ENCODE measurements at regions not wholly inside any gene's neighbourhood (a gene's known extent, or its start where the extent isn't known, plus 50 kb on each side); places are given as distances from the start of the nearest gene placed in this dataset.

DNA sequence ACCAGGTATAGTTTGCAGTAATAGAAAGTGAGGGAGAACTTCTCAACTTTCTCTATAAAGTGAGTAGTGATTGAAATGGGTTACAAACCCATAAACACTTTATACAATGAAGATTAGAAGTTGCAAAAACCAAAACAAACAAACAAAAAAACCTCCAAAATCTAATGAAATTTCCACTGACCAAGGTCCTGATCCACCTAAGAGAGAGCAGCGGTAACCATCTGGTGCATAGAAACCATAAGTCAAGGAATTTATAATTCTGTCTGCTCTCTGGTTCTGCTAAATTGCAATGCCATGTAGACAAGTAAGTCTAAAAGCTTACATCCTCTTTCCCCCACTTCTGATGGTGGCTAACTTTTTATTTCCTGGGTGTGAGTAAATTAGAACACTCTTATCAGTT, 463.4 kb downstream of the EFNB2 start:
- H3K79me2 ChIP-seq (ENCODE audit: insufficient read depth, low read length) = no peaks in the 10 kb centered on the region
- H3K4me1 ChIP-seq (ENCODE audit: insufficient read depth, low read length, severe bottlenecking) = no peaks in the 10 kb centered on the region
- TF ChIP-seq EZH2 (IDR thresholded peaks at IDR 0.05; ENCODE audit: borderline replicate concordance, low read length) = no peak
- no peak for TF ChIP-seq CTCF (IDR thresholded peaks at IDR 0.05; ENCODE audit: low read length)
- no peak overlapping the region for H2AFZ ChIP-seq (ENCODE audit: low read length)
- no peak overlapping the region for H3K9ac ChIP-seq (ENCODE audit: low read length)
- no peaks in the 10 kb centered on the region for H4K20me1 ChIP-seq (ENCODE audit: insufficient read depth, low read length)
- H3K4me3 ChIP-seq (ENCODE audit: low read depth, low read length, poor library complexity, severe bottlenecking) = no peak overlapping the region
- H3K36me3 ChIP-seq (ENCODE audit: insufficient read depth, low read length) = no peaks in the 10 kb centered on the region
- H3K27ac ChIP-seq (ENCODE audit: low read depth, low read length, poor library complexity, severe bottlenecking) = no peak overlapping the region
- no peaks in the 10 kb centered on the region for H3F3A ChIP-seq (ENCODE audit: insufficient read depth, low read length)
- H3K4me2 ChIP-seq (ENCODE audit: low read length) = no peak overlapping the region
- H3K27me3 ChIP-seq (ENCODE audit: insufficient read depth, low read length) = no peaks in the 10 kb centered on the region
- H3K9me2 ChIP-seq (ENCODE audit: low read depth, low read length) = no peaks in the 10 kb centered on the region
- no peaks in the 10 kb centered on the region for H3K9me3 ChIP-seq (ENCODE audit: low read length)

DNA sequence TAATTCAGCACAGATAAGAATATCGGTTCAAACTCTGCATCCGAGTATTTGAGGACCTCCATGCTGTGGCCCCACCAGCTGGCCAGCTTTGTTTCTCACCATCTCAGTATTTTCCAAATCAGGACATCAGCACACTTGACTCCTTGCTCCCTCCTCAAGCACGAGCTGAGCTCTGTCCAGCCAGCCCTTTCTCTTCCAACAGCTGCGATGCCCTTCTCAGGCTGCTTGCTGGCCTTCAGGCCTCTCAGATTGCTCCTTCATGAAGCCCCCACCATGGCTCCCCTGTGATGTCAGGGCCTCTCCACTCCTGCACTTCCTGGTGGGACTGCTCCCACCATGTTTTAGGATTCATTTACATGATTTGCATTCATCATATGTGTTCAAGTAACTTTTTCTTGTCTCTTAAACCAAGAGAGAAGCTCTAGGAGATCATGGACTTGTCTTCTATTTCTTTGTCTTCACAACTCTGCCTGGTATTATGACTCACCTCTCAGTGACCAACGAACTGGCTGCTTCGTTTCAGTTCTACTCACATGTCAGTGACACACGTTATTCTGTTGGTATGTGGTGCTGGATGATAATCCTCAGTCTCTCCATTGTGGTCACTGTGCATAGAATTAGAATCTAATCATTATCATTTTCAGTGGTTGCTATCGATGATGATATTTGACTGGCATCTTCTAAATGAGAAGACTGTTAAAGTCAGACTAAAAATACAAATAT, 471.7 kb downstream of the EFNB2 start:
- Histone ChIP-seq H3K36me3 (ENCODE audit: insufficient read depth, low read length) (no peaks in the 10 kb centered on the region), H3K27ac (ENCODE audit: low read depth, low read length, poor library complexity, severe bottlenecking) (no peak overlapping the region), H3K4me3 (ENCODE audit: low read depth, low read length, poor library complexity, severe bottlenecking) (no peak overlapping the region), H3K79me2 (ENCODE audit: insufficient read depth, low read length) (no peaks in the 10 kb centered on the region), H3K4me1 (ENCODE audit: insufficient read depth, low read length, severe bottlenecking) (no peaks in the 10 kb centered on the region), H4K20me1 (ENCODE audit: insufficient read depth, low read length) (no peaks in the 10 kb centered on the region), H3K9ac (ENCODE audit: low read length) (no peak overlapping the region), H3K9me3 (ENCODE audit: low read length) (no peaks in the 10 kb centered on the region), H3K9me2 (ENCODE audit: low read depth, low read length) (no peaks in the 10 kb centered on the region), H3K4me2 (ENCODE audit: low read length) (no peak overlapping the region), H3F3A (ENCODE audit: insufficient read depth, low read length) (no peaks in the 10 kb centered on the region), H3K27me3 (ENCODE audit: insufficient read depth, low read length) (no peaks in the 10 kb centered on the region), H2AFZ (ENCODE audit: low read length) (no peak overlapping the region)
- TF ChIP-seq CTCF (IDR thresholded peaks at IDR 0.05; ENCODE audit: low read length) = no peak
- TF ChIP-seq EZH2 (IDR thresholded peaks at IDR 0.05; ENCODE audit: borderline replicate concordance, low read length) = no peak

GRCh38 chr13:106061781-106062180, 473.7 kb downstream of the EFNB2 start:
- TF ChIP-seq EZH2 (IDR thresholded peaks at IDR 0.05; ENCODE audit: borderline replicate concordance, low read length) = no peak
- TF ChIP-seq CTCF (IDR thresholded peaks at IDR 0.05; ENCODE audit: low read length) = no peak
- Histone ChIP-seq H3K27me3 (ENCODE audit: insufficient read depth, low read length) (no peaks in the 10 kb centered on the region), H3F3A (ENCODE audit: insufficient read depth, low read length) (no peaks in the 10 kb centered on the region), H2AFZ (ENCODE audit: low read length) (no peak overlapping the region), H3K4me3 (ENCODE audit: low read depth, low read length, poor library complexity, severe bottlenecking) (no peak overlapping the region), H3K36me3 (ENCODE audit: insufficient read depth, low read length) (no peaks in the 10 kb centered on the region), H3K9me3 (ENCODE audit: low read length) (no peaks in the 10 kb centered on the region), H3K9ac (ENCODE audit: low read length) (no peak overlapping the region), H3K9me2 (ENCODE audit: low read depth, low read length) (no peaks in the 10 kb centered on the region), H3K4me2 (ENCODE audit: low read length) (no peak overlapping the region), H3K79me2 (ENCODE audit: insufficient read depth, low read length) (no peaks in the 10 kb centered on the region), H3K4me1 (ENCODE audit: insufficient read depth, low read length, severe bottlenecking) (no peaks in the 10 kb centered on the region), H4K20me1 (ENCODE audit: insufficient read depth, low read length) (no peaks in the 10 kb centered on the region), H3K27ac (ENCODE audit: low read depth, low read length, poor library complexity, severe bottlenecking) (no peak overlapping the region)
